ENCODE measurements at regions not wholly inside any gene's neighbourhood (a gene's known extent, or its start where the extent isn't known, plus 50 kb on each side); places are given as distances from the start of the nearest gene placed in this dataset.

GRCh38 chr1:30064547-30064946, 658.8 kb downstream of the MATN1 start:
- no peak for ATAC-seq
- no peak for TF ChIP-seq ZC3H10 (CRISPR knock-in tag; IDR thresholded peaks at IDR 0.05)
- TF ChIP-seq ZNF70 (CRISPR knock-in tag; IDR thresholded peaks at IDR 0.05): no peak
- no peak for TF ChIP-seq ISL1 (CRISPR knock-in tag; IDR thresholded peaks at IDR 0.05)
- TF ChIP-seq RARB (CRISPR knock-in tag; IDR thresholded peaks at IDR 0.05): no peak
- no peak for TF ChIP-seq GLIS3 (CRISPR knock-in tag; IDR thresholded peaks at IDR 0.05)
- no peak for TF ChIP-seq SNAI2 (CRISPR knock-in tag; IDR thresholded peaks at IDR 0.05)
- no peak for TF ChIP-seq TOX (CRISPR knock-in tag; IDR thresholded peaks at IDR 0.05; ENCODE audit: borderline replicate concordance)

- no peak for ATAC-seq
- TF ChIP-seq CSRNP3 (CRISPR knock-in tag; IDR thresholded peaks at IDR 0.05) (no peak), CREB5 (CRISPR knock-in tag; IDR thresholded peaks at IDR 0.05; ENCODE audit: low read depth) (no peak), ESRRG (CRISPR knock-in tag; IDR thresholded peaks at IDR 0.05) (no peak), ZNF70 (CRISPR knock-in tag; IDR thresholded peaks at IDR 0.05) (no peak), PATZ1 (CRISPR knock-in tag; IDR thresholded peaks at IDR 0.05; ENCODE audit: borderline replicate concordance) (no peak), SNAI2 (CRISPR knock-in tag; IDR thresholded peaks at IDR 0.05) (no peak), ARNTL (CRISPR knock-in tag; IDR thresholded peaks at IDR 0.05; ENCODE audit: borderline replicate concordance, low read depth) (no peak), CSDC2 (CRISPR knock-in tag; IDR thresholded peaks at IDR 0.05) (no peak), OSR1 (CRISPR knock-in tag; IDR thresholded peaks at IDR 0.05) (no peak), ZNF565 (CRISPR knock-in tag; conservative IDR thresholded peaks at IDR 0.05; ENCODE audit: low read depth) (no peak), TCF4 (CRISPR knock-in tag; IDR thresholded peaks at IDR 0.05; ENCODE audit: borderline replicate concordance) (no peak)
Observed at GRCh38 chr1:30063621-30064280, 659.6 kb downstream of the MATN1 start.

- ATAC-seq: no peak
- TF ChIP-seq ZNF565 (CRISPR knock-in tag; conservative IDR thresholded peaks at IDR 0.05; ENCODE audit: low read depth) (no peak), ISL1 (CRISPR knock-in tag; IDR thresholded peaks at IDR 0.05) (no peak), OSR1 (CRISPR knock-in tag; IDR thresholded peaks at IDR 0.05) (no peak), BACH2 (CRISPR knock-in tag; IDR thresholded peaks at IDR 0.05; ENCODE audit: borderline replicate concordance) (no peak), PPARA (CRISPR knock-in tag; IDR thresholded peaks at IDR 0.05; ENCODE audit: borderline replicate concordance) (no peak), RARB (CRISPR knock-in tag; IDR thresholded peaks at IDR 0.05) (no peak), CSDC2 (CRISPR knock-in tag; IDR thresholded peaks at IDR 0.05) (no peak), TSHZ2 (CRISPR knock-in tag; IDR thresholded peaks at IDR 0.05) (no peak), ZC3H10 (CRISPR knock-in tag; IDR thresholded peaks at IDR 0.05) (no peak), PATZ1 (CRISPR knock-in tag; IDR thresholded peaks at IDR 0.05; ENCODE audit: borderline replicate concordance) (no peak), CSRNP3 (CRISPR knock-in tag; IDR thresholded peaks at IDR 0.05) (no peak)
Observed at GRCh38 chr1:30061292-30062220, 661.8 kb downstream of the MATN1 start.
